Common myeloid progenitor, CD34-positive (primary cell): ENCODE measurements at regions not wholly inside any gene's neighbourhood (a gene's known extent, or its start where the extent isn't known, plus 50 kb on each side); places are given as distances from the start of the nearest gene placed in this dataset.
A peak's percentile ranks its signal among the peaks of the same experiment; 100 is the strongest.

Source experiments
- CTCF ChIA-PET: fragments of 350-600 bp; sonication (Branson Sonifier 250); formaldehyde crosslinking; loops from one replicate; lab custom pipeline; 2021; ENCODE audit warnings: antibody characterized with exemption; lab: Charles Lee
- POLR2A ChIA-PET: fragments of 350-600 bp; sonication (Branson Sonifier 250); formaldehyde crosslinking; loops from one replicate; lab custom pipeline; 2021; ENCODE audit warnings: antibody characterized with exemption; lab: Charles Lee
- DNase-seq, 3 donors: peaks; one replicate each; pipeline versions ENCODE4 v3.0.0 to v3.0.0-alpha.2; 2013
- H3K27ac ChIP-seq, 2 experiments: 1 replicate in 1 of 2; 2 replicates in 1 of 2; pipeline ENCODE4 v1.7.0; 2013; ENCODE audit warnings: inconsistent platforms in 2 of 2, low read length in 2 of 2, mild to moderate bottlenecking in 2 of 2, low read depth in 1 of 2, moderate library complexity in 1 of 2; ENCODE audit not compliant: severe bottlenecking in 2 of 2, insufficient read depth in 1 of 2, poor library complexity in 1 of 2
- H3K27me3 ChIP-seq, 5 experiments: replicated peaks in 2 of 5; 1 replicate in 3 of 5; 2 replicates in 2 of 5; pipeline versions ENCODE4 v1.6.1 to v1.7.0; 2013; ENCODE audit warnings: low read length in 4 of 5, mild to moderate bottlenecking in 2 of 5, moderate library complexity in 2 of 5, inconsistent platforms in 1 of 5; ENCODE audit not compliant: insufficient read depth in 5 of 5, control insufficient read depth in 4 of 5
- H3K36me3 ChIP-seq, 4 experiments: 1 replicate in 2 of 4; 2 replicates in 2 of 4; pipeline versions ENCODE4 v1.6.1 to v1.7.0; 2013; ENCODE audit warnings: low read length in 3 of 4, control low read depth in 1 of 4, mild to moderate bottlenecking in 1 of 4; ENCODE audit not compliant: control insufficient read depth in 4 of 4, insufficient read depth in 4 of 4
- H3K4me1 ChIP-seq, 4 experiments: 1 replicate in 3 of 4; 2 replicates in 1 of 4; pipeline versions ENCODE4 v1.6.1 to v1.7.1; 2013; ENCODE audit warnings: low read length in 3 of 4, mild to moderate bottlenecking in 3 of 4, control low read depth in 1 of 4, inconsistent platforms in 1 of 4, moderate library complexity in 1 of 4; ENCODE audit not compliant: control insufficient read depth in 4 of 4, insufficient read depth in 4 of 4; ENCODE audit errors: control extremely low read depth in 1 of 4
- H3K4me3 ChIP-seq, 7 experiments: 1 replicate in 4 of 7; 2 replicates in 3 of 7; pipeline versions ENCODE4 v1.5.1 to v1.7.0; 2013; ENCODE audit warnings: mild to moderate bottlenecking in 7 of 7, low read length in 6 of 7, moderate library complexity in 6 of 7, inconsistent platforms in 2 of 7, low read depth in 2 of 7, control low read depth in 1 of 7; ENCODE audit not compliant: insufficient read depth in 4 of 7, control insufficient read depth in 1 of 7; ENCODE audit errors: extremely low read depth in 1 of 7
- H3K9me3 ChIP-seq, 5 experiments: 1 replicate in 4 of 5; 2 replicates in 1 of 5; pipeline versions ENCODE4 v1.6.1 to v1.7.1; 2013; ENCODE audit warnings: low read length in 4 of 5, mild to moderate bottlenecking in 2 of 5, inconsistent platforms in 1 of 5, low read depth in 1 of 5, moderate library complexity in 1 of 5; ENCODE audit not compliant: control insufficient read depth in 4 of 5, insufficient read depth in 2 of 5; ENCODE audit errors: control extremely low read depth in 1 of 5
- WGBS: methylation state at CpG from one replicate; pipeline ENCODE4 v1.1.5; 2013; ENCODE audit not compliant: insufficient coverage; 5-methylcytosine and 5-hydroxymethylcytosine counted together

DNA sequence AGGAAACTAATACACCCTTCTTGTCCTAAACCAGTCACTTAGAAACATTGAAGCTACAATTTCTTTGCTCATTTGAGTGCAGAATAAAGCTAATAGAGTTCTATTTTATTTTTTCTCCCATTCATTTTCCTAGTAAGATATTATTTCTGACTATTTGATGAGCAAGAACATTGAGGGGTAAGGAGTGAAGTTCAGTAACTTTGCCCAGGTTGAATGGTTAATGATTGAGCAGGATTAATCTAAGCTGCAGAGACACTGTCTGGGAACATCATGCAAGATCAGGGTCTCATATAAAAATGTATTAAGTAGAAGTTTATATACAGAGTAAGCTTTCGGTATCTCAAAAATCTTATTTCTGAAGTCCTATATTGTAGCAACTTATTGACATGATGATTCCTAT lies 102.4 kb upstream of the LIMCH1 start:
- no peak for DNase-seq
- no CpG with 5 or more reads among the region's 1 CpG for WGBS
- CTCF ChIA-PET, result no interaction called here

GRCh38 chr4:41436419-41436818 lies 101.5 kb upstream of the LIMCH1 start:
- WGBS, result 97% methylated on average over 3 of the region's 4 CpGs
- H3K36me3 ChIP-seq, result no peaks in the 10 kb centered on the region
- POLR2A ChIA-PET, result no interaction called here
- no peak overlapping the region for H3K27ac ChIP-seq
- DNase-seq, result no peak
- no peak overlapping the region for H3K4me3 ChIP-seq
- no peaks in the 10 kb centered on the region for H3K27me3 ChIP-seq
- peaks cover 0 to 22% (median 0%) of the 10 kb centered on the region in 4 experiments for H3K4me1 ChIP-seq
- CTCF ChIA-PET, result interaction anchor here (1.0 kb wide), 1 partner anchor 19 kb away, joined by 3 read pairs; no protein-coding TSS in a partner anchor
- H3K9me3 ChIP-seq, result no peaks in the 10 kb centered on the region

More for the DNA sequence above, 102.4 kb upstream of the LIMCH1 start:
- Histone ChIP-seq H3K9me3 (no peaks in the 10 kb centered on the region), H3K27ac (no peak overlapping the region), H3K4me3 (no peak overlapping the region), H3K27me3 (no peaks in the 10 kb centered on the region), H3K36me3 (no peaks in the 10 kb centered on the region), H3K4me1 (peaks cover 0 to 22% (median 0%) of the 10 kb centered on the region in 4 experiments)
- POLR2A ChIA-PET, result no interaction called here

DNA sequence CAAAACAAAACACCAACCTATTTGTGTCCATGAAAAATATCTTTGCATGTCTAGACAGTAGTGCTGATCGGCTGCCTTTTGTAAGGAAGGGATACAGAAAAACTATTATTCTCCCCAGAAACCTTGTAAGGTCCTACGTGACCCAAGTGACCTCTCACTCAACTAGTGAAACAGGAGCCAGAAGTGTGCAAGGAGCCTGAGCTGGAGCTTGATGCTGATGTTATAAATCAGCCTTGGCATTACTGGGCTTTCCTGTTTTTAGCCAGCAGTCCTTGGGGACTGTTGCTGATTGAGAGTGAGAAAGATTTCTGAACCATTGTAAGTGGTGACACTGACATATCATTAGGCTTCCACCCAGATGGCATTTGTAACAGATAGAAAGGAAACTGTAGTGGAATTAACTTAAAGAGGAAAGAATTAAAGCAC lies 100.8 kb upstream of the LIMCH1 start:
- Histone ChIP-seq H3K4me3 (no peak overlapping the region), H3K27ac (no peak overlapping the region), H3K9me3 (no peaks in the 10 kb centered on the region), H3K36me3 (no peaks in the 10 kb centered on the region), H3K27me3 (no peaks in the 10 kb centered on the region), H3K4me1 (peaks cover 0 to 22% (median 0%) of the 10 kb centered on the region in 4 experiments)
- ChIA-PET POLR2A (no interaction called here), CTCF (no interaction called here)
- WGBS, result no CpG with 5 or more reads among the region's 2 CpGs
- no peak for DNase-seq

GRCh38 chr4:41438931-41439297 lies 99.0 kb upstream of the LIMCH1 start:
- no peak overlapping the region for H3K27ac ChIP-seq
- WGBS, result no CpG with 5 or more reads among the region's 1 CpG
- H3K9me3 ChIP-seq, result no peaks in the 10 kb centered on the region
- H3K36me3 ChIP-seq, result no peaks in the 10 kb centered on the region
- peaks cover 0 to 27% (median 1%) of the 10 kb centered on the region in 4 experiments for H3K4me1 ChIP-seq
- POLR2A ChIA-PET, result no interaction called here
- H3K27me3 ChIP-seq, result no peaks in the 10 kb centered on the region
- H3K4me3 ChIP-seq, result no peak overlapping the region
- CTCF ChIA-PET, result no interaction called here
- no peak for DNase-seq

DNA sequence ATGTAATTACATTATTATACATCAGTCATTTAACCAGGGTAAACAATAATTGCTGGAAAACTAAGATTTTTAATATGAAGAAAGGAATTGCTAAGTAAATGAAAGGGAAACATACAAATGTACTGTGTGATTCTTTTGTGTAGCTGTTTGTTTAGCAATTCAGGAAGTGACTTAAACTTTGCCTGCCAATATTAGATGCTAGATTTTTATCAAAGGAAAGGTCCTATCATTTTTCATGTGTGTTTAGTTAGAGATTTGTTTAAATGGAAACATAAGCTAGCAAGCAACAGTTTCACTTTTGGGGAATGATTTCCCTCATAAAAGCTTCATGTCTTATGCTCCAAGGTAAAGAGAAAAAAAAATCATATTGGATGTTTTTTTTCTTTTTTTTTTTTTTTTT lies 95.1 kb upstream of the LIMCH1 start:
- Histone ChIP-seq H3K27me3 (no peaks in the 10 kb centered on the region), H3K4me3 (peak overlapping the region in 1 of 7 experiments; percentile 7), H3K4me1 (peaks cover 0 to 17% (median 1%) of the 10 kb centered on the region in 4 experiments), H3K9me3 (no peaks in the 10 kb centered on the region), H3K27ac (no peak overlapping the region), H3K36me3 (no peaks in the 10 kb centered on the region)
- POLR2A ChIA-PET, result no interaction called here
- DNase-seq, result peak in 2 of 3 donors; percentile 36 to 52
- CTCF ChIA-PET, result interaction anchor here (1.5 to 1.6 kb wide), 2 partner anchors 11 to 46 kb away, joined by 3 read pairs; no protein-coding TSS in a partner anchor

GRCh38 chr4:41443340-41444079 lies 94.4 kb upstream of the LIMCH1 start:
- CTCF ChIA-PET, result interaction anchor here (1.5 to 1.6 kb wide), 2 partner anchors 11 to 47 kb away, joined by 3 read pairs; no protein-coding TSS in a partner anchor
- H3K4me1 ChIP-seq, result peaks cover 0 to 14% (median 1%) of the 10 kb centered on the region in 4 experiments
- WGBS, result 100% methylated on average over 2 of the region's 5 CpGs

GRCh38 chr4:41446391-41446790 lies 91.6 kb upstream of the LIMCH1 start:
- 100% methylated on average over 1 of the region's 1 CpG for WGBS

More at GRCh38 chr4:41443340-41444079, 94.4 kb upstream of the LIMCH1 start:
- Histone ChIP-seq H3K27ac (no peak overlapping the region), H3K36me3 (no peaks in the 10 kb centered on the region), H3K27me3 (no peaks in the 10 kb centered on the region), H3K9me3 (no peaks in the 10 kb centered on the region), H3K4me3 (no peak overlapping the region)
- DNase-seq, result no peak
- POLR2A ChIA-PET, result no interaction called here

More at GRCh38 chr4:41446391-41446790, 91.6 kb upstream of the LIMCH1 start:
- Histone ChIP-seq H3K4me3 (no peak overlapping the region), H3K36me3 (no peaks in the 10 kb centered on the region), H3K27ac (no peak overlapping the region), H3K4me1 (peaks cover 0 to 15% (median 1%) of the 10 kb centered on the region in 4 experiments), H3K27me3 (no peaks in the 10 kb centered on the region), H3K9me3 (no peaks in the 10 kb centered on the region)
- POLR2A ChIA-PET, result no interaction called here
- no peak for DNase-seq
- CTCF ChIA-PET, result interaction anchor here (1.2 to 1.3 kb wide), 2 partner anchors 12 to 16 kb away, joined by 3 to 4 read pairs; no protein-coding TSS in a partner anchor
